Activated CD8-positive, alpha-beta T cell treated with anti-CD3 and anti-CD28 coated beads for 36 hours (primary cell): ENCODE measurements at regions not wholly inside any gene's neighbourhood (a gene's known extent, or its start where the extent isn't known, plus 50 kb on each side); places are given as distances from the start of the nearest gene placed in this dataset.

Source experiments
- ATAC-seq: fragments of 200-7000 bp; cut with Tn5 transposase; one replicate; pipeline ENCODE4 v1.10.0; 2021; ENCODE audit warnings: mild to moderate bottlenecking, moderate library complexity
- CTCF ChIA-PET: fragments of 350-600 bp; sonication (Branson Sonifier 250); formaldehyde crosslinking; loops from one replicate; lab custom pipeline; 2021; ENCODE audit warnings: antibody characterized with exemption; lab: Charles Lee
- POLR2A ChIA-PET: fragments of 350-600 bp; sonication (Branson Sonifier 250); formaldehyde crosslinking; loops from one replicate; lab custom pipeline; 2021; ENCODE audit warnings: antibody characterized with exemption; lab: Charles Lee
- DNase-seq: peaks from one replicate; pipeline ENCODE4 v3.0.0-alpha.2; 2020
- H3K27ac Mint-ChIP-seq: one replicate; pipeline ENCODE4 v1.8.0; 2021; ENCODE audit warnings: mild to moderate bottlenecking, mixed read lengths
- H3K27me3 Mint-ChIP-seq: one replicate; pipeline ENCODE4 v1.8.0; 2021; ENCODE audit warnings: mixed read lengths
- H3K36me3 Mint-ChIP-seq: one replicate; pipeline ENCODE4 v1.8.0; 2021; ENCODE audit warnings: low read depth, mixed read lengths
- H3K4me1 Mint-ChIP-seq: one replicate; pipeline ENCODE4 v1.8.0; 2021; ENCODE audit warnings: low read depth, mixed read lengths
- H3K4me3 Mint-ChIP-seq: one replicate; pipeline ENCODE4 v1.8.0; 2021; ENCODE audit warnings: mild to moderate bottlenecking, moderate library complexity, mixed read lengths
- H3K9me3 Mint-ChIP-seq: one replicate; pipeline ENCODE4 v1.8.0; 2021; ENCODE audit warnings: mixed read lengths
- CTCF ChIP-seq: fragments of 200-600 bp; IDR thresholded peaks from one replicate; pipeline ENCODE4 v1.8.0; 2022; ENCODE audit warnings: antibody characterized with exemption, mild to moderate bottlenecking
- intact Hi-C: fragments of 100-400 bp; cut with micrococcal nuclease; formaldehyde crosslinking; loops from one replicate; pipeline ENCODE4 v1.10.0; 2022

GRCh38 chr7:11895337-11895736 is 63.3 kb upstream of the THSD7A start:
- TF ChIP-seq CTCF: no peak
- Mint-ChIP-seq H3K27ac (no peak overlapping the region), H3K4me3 (no peak overlapping the region), H3K9me3 (no peaks in the 10 kb centered on the region), H3K36me3 (no peaks in the 10 kb centered on the region), H3K4me1 (no peaks in the 10 kb centered on the region), H3K27me3 (no peaks in the 10 kb centered on the region)
- ChIA-PET POLR2A (no interaction called here), CTCF (no interaction called here)
- ATAC-seq (no peak), DNase-seq (no peak)
- intact Hi-C loops: no loop called here

GRCh38 chr7:11896663-11897062 is 64.7 kb upstream of the THSD7A start:
- TF ChIP-seq CTCF: no peak
- CTCF ChIA-PET: no interaction called here
- Mint-ChIP-seq H3K4me1 (no peaks in the 10 kb centered on the region), H3K4me3 (no peak overlapping the region), H3K36me3 (no peaks in the 10 kb centered on the region), H3K27ac (no peak overlapping the region), H3K9me3 (no peaks in the 10 kb centered on the region), H3K27me3 (no peaks in the 10 kb centered on the region)
- DNase-seq (no peak), ATAC-seq (no peak)
- intact Hi-C loops: no loop called here
- POLR2A ChIA-PET: no interaction called here

GRCh38 chr7:11899247-11899646 is 67.2 kb upstream of the THSD7A start:
- H3K27ac Mint-ChIP-seq: no peak overlapping the region
- DNase-seq (no peak), ATAC-seq (no peak)
- TF ChIP-seq CTCF: no peak
- CTCF ChIA-PET: no interaction called here
- H3K9me3 Mint-ChIP-seq: no peaks in the 10 kb centered on the region
- no peaks in the 10 kb centered on the region for H3K27me3 Mint-ChIP-seq
- no peaks in the 10 kb centered on the region for H3K36me3 Mint-ChIP-seq
- intact Hi-C loops: no loop called here
- POLR2A ChIA-PET: no interaction called here
- no peak overlapping the region for H3K4me3 Mint-ChIP-seq
- no peaks in the 10 kb centered on the region for H3K4me1 Mint-ChIP-seq

GRCh38 chr7:11910253-11910652 is 78.3 kb upstream of the THSD7A start:
- ChIA-PET CTCF (no interaction called here), POLR2A (no interaction called here)
- Mint-ChIP-seq H3K4me1 (no peaks in the 10 kb centered on the region), H3K27me3 (no peaks in the 10 kb centered on the region), H3K4me3 (no peak overlapping the region), H3K36me3 (no peaks in the 10 kb centered on the region), H3K9me3 (no peaks in the 10 kb centered on the region), H3K27ac (no peak overlapping the region)
- no peak for TF ChIP-seq CTCF
- ATAC-seq (no peak), DNase-seq (no peak)
- intact Hi-C loops: no loop called here

- Mint-ChIP-seq H3K4me3 (no peak overlapping the region), H3K36me3 (no peaks in the 10 kb centered on the region), H3K4me1 (no peaks in the 10 kb centered on the region), H3K27me3 (no peaks in the 10 kb centered on the region), H3K27ac (no peak overlapping the region), H3K9me3 (no peaks in the 10 kb centered on the region)
- DNase-seq (no peak), ATAC-seq (no peak)
- POLR2A ChIA-PET: no interaction called here
- TF ChIP-seq CTCF: no peak
- CTCF ChIA-PET: no interaction called here
- intact Hi-C loops: no loop called here
These were observed 79.9 kb upstream of the THSD7A start for GRCh38 chr7:11911900-11912299.
